Body of pancreas (tissue), 4 donors: ENCODE measurements at regions not wholly inside any gene's neighbourhood (a gene's known extent, or its start where the extent isn't known, plus 50 kb on each side); places are given as distances from the start of the nearest gene placed in this dataset.

Source experiments
- ATAC-seq: fragments of 150-250 bp; one replicate; pipeline ENCODE4 v1.9.1; 2016
- DNase-seq, 4 donors: peaks; one replicate each; pipeline ENCODE4 v3.0.0-alpha.2; 2019
- H3K27ac ChIP-seq, 4 donors: fragments of 200-600 bp; sonication (generic); 1 replicate in 3 of 4; 2 replicates in 1 of 4; pipeline versions ENCODE4 v1.5.1 to v1.6.1; 2016 to 2019; ENCODE audit warnings: mild to moderate bottlenecking in 1 of 4, mixed read lengths in 1 of 4, moderate library complexity in 1 of 4
- H3K27me3 ChIP-seq, 2 donors: fragments of 200-600 bp; sonication (generic); one replicate each; pipeline ENCODE4 v1.6.0; 2016; ENCODE audit warnings: mild to moderate bottlenecking in 1 of 2
- H3K36me3 ChIP-seq, 2 donors: fragments of 200-600 bp; sonication (generic); replicated peaks in 1 of 2; 2 replicates each; pipeline ENCODE4 v1.5.1; 2016; ENCODE audit warnings: low read depth in 2 of 2; ENCODE audit not compliant: insufficient read depth in 1 of 2
- H3K4me1 ChIP-seq: fragments of 200-600 bp; sonication (generic); one replicate; pipeline ENCODE4 v1.6.0; 2016
- H3K4me3 ChIP-seq, 2 donors: fragments of 200-600 bp; sonication (generic); 1 replicate in 1 of 2; 2 replicates in 1 of 2; pipeline ENCODE4 v1.5.1; 2016 to 2019
- H3K9me3 ChIP-seq, 3 donors: fragments of 200-600 bp; sonication (generic); 1 replicate in 2 of 3; 2 replicates in 1 of 3; pipeline ENCODE4 v1.5.1; 2016
- POLR2A ChIP-seq, 3 donors: fragments of 450-650 bp; IDR thresholded peaks; one replicate each; pipeline ENCODE4 v1.6.1; 2016; ENCODE audit warnings: antibody characterized with exemption in 3 of 3, mild to moderate bottlenecking in 2 of 3
- WGBS, 2 donors: methylation state at CpG; one replicate each; pipeline ENCODE4 v1.1.5; 2017; 5-methylcytosine and 5-hydroxymethylcytosine counted together
- intact Hi-C: fragments of 100-400 bp; cut with DNase I; formaldehyde crosslinking; loops from one replicate; pipeline ENCODE4 v1.15.1; 2023
- TF ChIP-seq, protein P1 (sequence below), 7 experiments: fragments of 450-650 bp in 4 of 7; fragments of 200-600 bp in 3 of 7; sonication (generic) in 3 of 7; IDR thresholded peaks; one replicate each; pipeline ENCODE4 v1.5.1; 2016 to 2019; ENCODE audit warnings: antibody characterized with exemption in 7 of 7

DNA sequence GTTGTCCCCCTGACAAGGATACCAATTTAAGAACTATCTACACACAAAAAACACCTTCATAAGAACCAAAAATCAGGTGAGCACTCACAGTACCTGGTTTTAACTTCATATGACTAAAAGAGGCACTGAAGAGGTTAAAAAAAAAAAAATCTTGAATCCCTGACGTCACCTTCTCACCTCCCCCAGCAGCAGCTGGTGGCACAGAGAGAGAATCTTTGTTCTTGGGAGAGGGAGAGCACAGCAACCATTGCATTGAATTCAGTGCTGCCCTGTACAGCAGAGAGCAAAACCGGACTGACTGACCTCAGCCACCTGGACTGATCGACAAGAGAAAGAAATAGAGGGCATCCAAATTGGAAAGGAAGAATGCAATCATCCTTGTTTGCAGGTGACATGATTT is 566.0 kb downstream of the TMX3 start:
- H3K27ac ChIP-seq, result no peak overlapping the region
- WGBS, 2 donors, result 10 to 18% methylated on average over 2 to 3 of the region's 3 CpGs
- no peaks in the 10 kb centered on the region for H3K9me3 ChIP-seq
- H3K4me3 ChIP-seq, result no peak overlapping the region
- H3K4me1 ChIP-seq, result no peaks in the 10 kb centered on the region
- H3K27me3 ChIP-seq, result no peaks in the 10 kb centered on the region
- TF ChIP-seq POLR2A (IDR thresholded peaks at IDR 0.05), result no peak
- TF ChIP-seq, protein P1, sequence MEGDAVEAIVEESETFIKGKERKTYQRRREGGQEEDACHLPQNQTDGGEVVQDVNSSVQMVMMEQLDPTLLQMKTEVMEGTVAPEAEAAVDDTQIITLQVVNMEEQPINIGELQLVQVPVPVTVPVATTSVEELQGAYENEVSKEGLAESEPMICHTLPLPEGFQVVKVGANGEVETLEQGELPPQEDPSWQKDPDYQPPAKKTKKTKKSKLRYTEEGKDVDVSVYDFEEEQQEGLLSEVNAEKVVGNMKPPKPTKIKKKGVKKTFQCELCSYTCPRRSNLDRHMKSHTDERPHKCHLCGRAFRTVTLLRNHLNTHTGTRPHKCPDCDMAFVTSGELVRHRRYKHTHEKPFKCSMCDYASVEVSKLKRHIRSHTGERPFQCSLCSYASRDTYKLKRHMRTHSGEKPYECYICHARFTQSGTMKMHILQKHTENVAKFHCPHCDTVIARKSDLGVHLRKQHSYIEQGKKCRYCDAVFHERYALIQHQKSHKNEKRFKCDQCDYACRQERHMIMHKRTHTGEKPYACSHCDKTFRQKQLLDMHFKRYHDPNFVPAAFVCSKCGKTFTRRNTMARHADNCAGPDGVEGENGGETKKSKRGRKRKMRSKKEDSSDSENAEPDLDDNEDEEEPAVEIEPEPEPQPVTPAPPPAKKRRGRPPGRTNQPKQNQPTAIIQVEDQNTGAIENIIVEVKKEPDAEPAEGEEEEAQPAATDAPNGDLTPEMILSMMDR (IDR thresholded peaks at IDR 0.05), result no peak
- ATAC-seq (no peak), DNase-seq (no peak)
- no peaks in the 10 kb centered on the region for H3K36me3 ChIP-seq
- intact Hi-C loops, result no loop called here

DNA sequence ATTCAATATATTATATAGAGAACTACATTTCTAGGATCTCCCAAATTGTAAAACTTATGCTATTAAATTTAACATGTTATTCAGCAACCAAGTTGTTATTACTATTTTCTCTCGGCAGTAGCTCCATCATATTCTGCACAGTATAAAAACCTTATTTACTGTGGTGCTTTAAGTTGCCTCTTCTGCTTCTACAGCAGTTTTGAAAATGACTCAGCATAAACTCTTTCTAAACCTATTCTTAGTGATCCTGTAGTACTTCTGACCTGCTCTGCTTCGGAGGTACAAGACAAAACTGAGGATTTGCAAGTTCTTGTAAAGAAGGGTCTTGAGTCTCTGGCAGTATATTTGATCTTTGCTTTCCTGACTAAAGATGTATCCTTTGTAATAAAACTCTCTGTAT is 567.2 kb downstream of the TMX3 start:
- ATAC-seq (no peak), DNase-seq (no peak)
- Histone ChIP-seq H3K27me3 (no peaks in the 10 kb centered on the region), H3K36me3 (no peaks in the 10 kb centered on the region), H3K9me3 (no peaks in the 10 kb centered on the region), H3K27ac (no peak overlapping the region), H3K4me1 (no peaks in the 10 kb centered on the region), H3K4me3 (no peak overlapping the region)
- 59 to 61% methylated on average over 2 of the region's 2 CpGs for WGBS, 2 donors
- intact Hi-C loops, result no loop called here
- no peak for TF ChIP-seq POLR2A (IDR thresholded peaks at IDR 0.05)
- TF ChIP-seq, protein P1 (IDR thresholded peaks at IDR 0.05), result no peak

DNA sequence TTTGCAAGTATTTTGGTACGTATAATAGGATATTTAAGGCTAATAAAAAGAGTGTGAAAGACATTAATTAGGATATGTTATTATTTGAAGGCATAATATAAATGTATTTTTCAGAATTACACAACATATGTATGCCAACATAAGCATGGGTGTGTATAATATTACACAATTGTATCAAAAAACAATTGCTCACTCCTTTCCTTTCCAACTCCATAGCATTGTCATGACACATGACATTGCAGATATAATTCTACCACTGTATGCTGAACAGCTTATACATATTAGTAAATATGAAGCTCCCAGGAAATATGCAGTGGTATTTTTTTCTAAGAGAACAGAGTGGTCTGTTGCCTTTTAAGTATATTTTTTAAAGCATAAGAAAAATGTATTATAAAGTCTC is 593.1 kb downstream of the TMX3 start:
- ATAC-seq, result no peak
- intact Hi-C loops, result no loop called here
- WGBS, 2 donors, result 54 to 57% methylated on average over 1 of the region's 1 CpG
- no peaks in the 10 kb centered on the region for H3K4me1 ChIP-seq
- H3K36me3 ChIP-seq, result no peaks in the 10 kb centered on the region
- no peaks in the 10 kb centered on the region for H3K27me3 ChIP-seq
- no peak for DNase-seq
- no peak overlapping the region for H3K27ac ChIP-seq
- TF ChIP-seq, protein P1 (IDR thresholded peaks at IDR 0.05), result no peak
- TF ChIP-seq POLR2A (IDR thresholded peaks at IDR 0.05), result no peak
- H3K9me3 ChIP-seq, result no peaks in the 10 kb centered on the region
- no peak overlapping the region for H3K4me3 ChIP-seq

DNA sequence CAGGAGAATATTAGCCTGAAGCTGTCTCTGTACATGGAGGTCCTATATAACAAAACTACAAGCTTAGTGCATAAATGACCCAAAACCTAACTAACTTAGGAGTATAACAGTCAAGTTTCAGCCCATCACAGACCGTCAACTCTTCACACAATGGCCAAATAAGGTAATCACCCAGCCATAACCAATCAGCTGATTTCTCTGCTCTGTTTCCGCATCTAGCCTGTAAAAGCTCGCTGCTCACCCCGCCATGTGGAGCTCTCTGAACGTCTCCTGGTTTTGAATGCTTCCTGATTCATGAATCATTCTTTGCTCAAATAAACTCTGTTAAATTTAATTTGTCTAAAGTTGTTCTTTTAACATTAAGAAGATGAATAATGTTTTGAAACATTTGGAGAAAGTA is 593.6 kb downstream of the TMX3 start:
- Histone ChIP-seq H3K27me3 (no peaks in the 10 kb centered on the region), H3K36me3 (no peaks in the 10 kb centered on the region), H3K9me3 (no peaks in the 10 kb centered on the region), H3K4me1 (no peaks in the 10 kb centered on the region), H3K4me3 (no peak overlapping the region), H3K27ac (no peak overlapping the region)
- TF ChIP-seq POLR2A (IDR thresholded peaks at IDR 0.05), result no peak
- TF ChIP-seq, protein P1 (IDR thresholded peaks at IDR 0.05), result no peak
- no peak for ATAC-seq
- WGBS, 2 donors, result 59 to 70% methylated on average over 5 of the region's 5 CpGs
- DNase-seq, result no peak
- intact Hi-C loops, result no loop called here

DNA sequence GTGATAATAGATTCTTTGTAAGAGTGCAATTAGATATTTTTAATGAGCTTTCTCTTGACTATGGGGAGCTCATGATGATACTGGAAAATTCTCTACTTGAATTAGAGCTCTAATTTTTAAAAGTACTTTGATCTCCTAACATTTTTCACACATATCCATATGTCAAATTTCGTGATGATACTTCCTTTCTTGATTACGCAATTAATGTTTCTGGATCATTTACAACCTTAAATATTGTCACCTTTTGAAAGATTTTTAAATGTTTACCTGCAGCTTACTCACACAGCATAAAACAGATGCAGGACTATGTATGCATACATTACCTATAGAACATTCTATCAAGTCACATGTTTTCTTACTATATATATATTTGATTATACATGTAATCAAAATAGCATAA is 598.5 kb upstream of the DSEL start:
- 64 to 69% methylated on average over 2 of the region's 2 CpGs for WGBS, 2 donors
- Histone ChIP-seq H3K9me3 (no peaks in the 10 kb centered on the region), H3K27ac (no peak overlapping the region), H3K4me1 (no peaks in the 10 kb centered on the region), H3K36me3 (no peaks in the 10 kb centered on the region), H3K27me3 (no peaks in the 10 kb centered on the region), H3K4me3 (no peak overlapping the region)
- ATAC-seq (no peak), DNase-seq (no peak)
- TF ChIP-seq, protein P1 (IDR thresholded peaks at IDR 0.05), result no peak
- no peak for TF ChIP-seq POLR2A (IDR thresholded peaks at IDR 0.05)
- intact Hi-C loops, result no loop called here
